Astrocyte (in vitro differentiated cells and primary cell): ENCODE measurements at regions not wholly inside any gene's neighbourhood (a gene's known extent, or its start where the extent isn't known, plus 50 kb on each side); places are given as distances from the start of the nearest gene placed in this dataset.

Experiments used
- DNase-seq: peaks from one replicate; pipeline ENCODE4 v3.0.0-alpha.2; 2010; ENCODE audit warnings: low read depth
- FAIRE-seq: peaks from 2 replicates; lab custom pipeline; 2011; peaks lifted over from hg19 to GRCh38; lab: Jason Lieb, UNC
- H2AFZ ChIP-seq: 2 replicates; pipeline ENCODE4 v1.6.0; 2012; ENCODE audit warnings: low read depth, low read length, inconsistent platforms
- H3K27ac ChIP-seq: 2 replicates; pipeline ENCODE4 v1.5.1; 2011; ENCODE audit warnings: low read depth, low read length, inconsistent platforms
- H3K27me3 ChIP-seq: 2 replicates; pipeline ENCODE4 v1.6.0; 2011; ENCODE audit warnings: low read length, inconsistent platforms; ENCODE audit not compliant: insufficient read depth
- H3K36me3 ChIP-seq: 2 replicates; pipeline ENCODE4 v1.5.1; 2011; ENCODE audit warnings: low read length, inconsistent platforms; ENCODE audit not compliant: insufficient read depth
- H3K4me1 ChIP-seq: 2 replicates; pipeline ENCODE4 v1.5.1; 2011; ENCODE audit warnings: low read length, inconsistent platforms; ENCODE audit not compliant: insufficient read depth
- H3K4me2 ChIP-seq: 2 replicates; pipeline ENCODE4 v1.6.0; 2012; ENCODE audit warnings: low read length, inconsistent platforms
- H3K4me3 ChIP-seq: 2 replicates; pipeline ENCODE4 v1.5.1; 2011; ENCODE audit warnings: low read depth, mild to moderate bottlenecking, low read length, inconsistent platforms; ENCODE audit not compliant: insufficient read depth
- H3K79me2 ChIP-seq: 2 replicates; pipeline ENCODE4 v1.6.0; 2012; ENCODE audit warnings: mild to moderate bottlenecking, low read length, inconsistent platforms; ENCODE audit not compliant: insufficient read depth
- H3K9ac ChIP-seq: 2 replicates; pipeline ENCODE4 v1.6.0; 2012; ENCODE audit warnings: mild to moderate bottlenecking, low read length, inconsistent platforms
- H3K9me3 ChIP-seq: 2 replicates; pipeline ENCODE4 v1.5.1; 2012; ENCODE audit warnings: low read depth, mild to moderate bottlenecking, low read length, inconsistent platforms; ENCODE audit not compliant: insufficient read depth
- H4K20me1 ChIP-seq: 2 replicates; pipeline ENCODE4 v1.6.0; 2012; ENCODE audit warnings: low read length, inconsistent platforms; ENCODE audit not compliant: insufficient read depth
- H3K27ac Mint-ChIP-seq: one replicate; pipeline ENCODE4 v1.8.0; 2021; ENCODE audit warnings: mild to moderate bottlenecking, mixed read lengths; ENCODE audit not compliant: unreplicated experiment
- H3K27me3 Mint-ChIP-seq: one replicate; pipeline ENCODE4 v1.8.0; 2021; ENCODE audit warnings: low read depth, mixed read lengths; ENCODE audit not compliant: unreplicated experiment
- H3K36me3 Mint-ChIP-seq: one replicate; pipeline ENCODE4 v1.8.0; 2021; ENCODE audit warnings: low read depth, mixed read lengths; ENCODE audit not compliant: unreplicated experiment
- H3K4me1 Mint-ChIP-seq: one replicate; pipeline ENCODE4 v1.8.0; 2021; ENCODE audit warnings: low read depth, mixed read lengths; ENCODE audit not compliant: unreplicated experiment
- H3K4me3 Mint-ChIP-seq: one replicate; pipeline ENCODE4 v1.8.0; 2021; ENCODE audit warnings: mild to moderate bottlenecking, moderate library complexity, mixed read lengths; ENCODE audit not compliant: unreplicated experiment
- H3K9me3 Mint-ChIP-seq: one replicate; pipeline ENCODE4 v1.8.0; 2021; ENCODE audit warnings: mild to moderate bottlenecking, mixed read lengths; ENCODE audit not compliant: unreplicated experiment
- EZH2 ChIP-seq: IDR thresholded peaks from 2 replicates; pipeline ENCODE4 v1.6.1; 2012; ENCODE audit warnings: mild to moderate bottlenecking, low read length, inconsistent platforms; ENCODE audit not compliant: insufficient read depth
- TF ChIP-seq, protein P1 (sequence below): IDR thresholded peaks from 2 replicates; pipeline ENCODE4 v1.5.1; 2011; ENCODE audit warnings: low read depth, mild to moderate bottlenecking, inconsistent platforms, low read length, moderate library complexity; ENCODE audit not compliant: insufficient read depth

DNA sequence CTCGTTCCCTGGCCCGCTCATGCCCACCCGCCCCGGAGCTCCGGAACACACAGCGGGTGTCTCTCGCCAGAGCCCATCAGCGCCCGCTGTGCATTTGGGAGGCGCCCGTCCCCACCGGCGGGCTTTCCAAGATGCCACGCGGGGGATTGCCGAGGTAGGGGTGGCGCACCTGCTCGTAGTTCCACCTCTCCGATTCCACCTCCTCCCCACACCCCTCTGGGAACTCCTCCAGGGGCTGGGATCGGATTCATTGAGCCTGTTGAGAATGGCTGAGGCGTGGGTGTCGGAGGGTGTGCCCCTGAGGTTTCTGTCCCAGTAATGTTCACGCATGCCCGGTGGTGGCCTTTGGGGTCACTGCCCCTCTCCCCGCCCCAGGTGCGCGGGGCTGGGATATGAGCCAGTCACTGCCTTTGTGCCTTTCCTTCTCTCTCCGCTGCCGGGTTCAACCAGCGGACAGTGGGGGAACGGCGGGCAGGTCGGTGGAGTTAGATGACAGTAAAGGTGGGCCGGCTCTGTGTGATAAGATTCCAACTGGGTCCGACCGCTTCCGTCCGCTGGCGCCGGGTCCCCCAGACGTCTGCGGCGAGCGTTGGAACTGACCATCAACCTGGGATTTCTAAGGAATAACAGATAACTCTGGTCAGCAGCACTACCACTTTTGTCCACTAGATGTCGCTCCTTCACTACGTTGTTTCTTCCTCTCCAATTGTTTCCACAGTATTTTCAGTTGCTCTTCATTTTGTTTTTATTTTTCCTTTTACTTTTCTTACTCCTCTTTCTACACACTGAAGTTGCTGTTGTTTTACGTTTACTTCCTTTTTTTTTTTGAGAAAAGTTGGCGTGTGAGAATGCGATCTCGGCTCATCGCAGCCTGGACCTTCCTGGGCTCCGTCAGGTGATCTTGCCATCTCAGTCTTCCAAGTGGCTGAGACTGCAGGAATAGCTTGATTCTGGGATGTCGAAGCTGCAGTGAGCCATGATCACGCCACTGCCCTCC is 178.1 kb upstream of the ALG10B start:
- Histone ChIP-seq H3K9ac (no peak overlapping the region), H2AFZ (peak overlapping the region; percentile 77), H3K4me2 (peak overlapping the region; percentile 78), H3K79me2 (no peaks in the 10 kb centered on the region), H3K27ac (no peak overlapping the region), H3K27me3 (no peaks in the 10 kb centered on the region), H4K20me1 (no peaks in the 10 kb centered on the region), H3K36me3 (no peaks in the 10 kb centered on the region), H3K9me3 (no peaks in the 10 kb centered on the region), H3K4me3 (peak overlapping the region; percentile 33), H3K4me1 (no peaks in the 10 kb centered on the region)
- DNase-seq: peak; percentile 31
- FAIRE-seq: no peak
- Mint-ChIP-seq H3K27ac (no peak overlapping the region), H3K27me3 (no peaks in the 10 kb centered on the region), H3K9me3 (peaks cover 2% of the 10 kb centered on the region), H3K36me3 (no peaks in the 10 kb centered on the region), H3K4me1 (no peaks in the 10 kb centered on the region), H3K4me3 (no peak overlapping the region)
- TF ChIP-seq EZH2: peak; percentile 53
- TF ChIP-seq, protein P1, sequence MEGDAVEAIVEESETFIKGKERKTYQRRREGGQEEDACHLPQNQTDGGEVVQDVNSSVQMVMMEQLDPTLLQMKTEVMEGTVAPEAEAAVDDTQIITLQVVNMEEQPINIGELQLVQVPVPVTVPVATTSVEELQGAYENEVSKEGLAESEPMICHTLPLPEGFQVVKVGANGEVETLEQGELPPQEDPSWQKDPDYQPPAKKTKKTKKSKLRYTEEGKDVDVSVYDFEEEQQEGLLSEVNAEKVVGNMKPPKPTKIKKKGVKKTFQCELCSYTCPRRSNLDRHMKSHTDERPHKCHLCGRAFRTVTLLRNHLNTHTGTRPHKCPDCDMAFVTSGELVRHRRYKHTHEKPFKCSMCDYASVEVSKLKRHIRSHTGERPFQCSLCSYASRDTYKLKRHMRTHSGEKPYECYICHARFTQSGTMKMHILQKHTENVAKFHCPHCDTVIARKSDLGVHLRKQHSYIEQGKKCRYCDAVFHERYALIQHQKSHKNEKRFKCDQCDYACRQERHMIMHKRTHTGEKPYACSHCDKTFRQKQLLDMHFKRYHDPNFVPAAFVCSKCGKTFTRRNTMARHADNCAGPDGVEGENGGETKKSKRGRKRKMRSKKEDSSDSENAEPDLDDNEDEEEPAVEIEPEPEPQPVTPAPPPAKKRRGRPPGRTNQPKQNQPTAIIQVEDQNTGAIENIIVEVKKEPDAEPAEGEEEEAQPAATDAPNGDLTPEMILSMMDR: peak; percentile 97

DNA sequence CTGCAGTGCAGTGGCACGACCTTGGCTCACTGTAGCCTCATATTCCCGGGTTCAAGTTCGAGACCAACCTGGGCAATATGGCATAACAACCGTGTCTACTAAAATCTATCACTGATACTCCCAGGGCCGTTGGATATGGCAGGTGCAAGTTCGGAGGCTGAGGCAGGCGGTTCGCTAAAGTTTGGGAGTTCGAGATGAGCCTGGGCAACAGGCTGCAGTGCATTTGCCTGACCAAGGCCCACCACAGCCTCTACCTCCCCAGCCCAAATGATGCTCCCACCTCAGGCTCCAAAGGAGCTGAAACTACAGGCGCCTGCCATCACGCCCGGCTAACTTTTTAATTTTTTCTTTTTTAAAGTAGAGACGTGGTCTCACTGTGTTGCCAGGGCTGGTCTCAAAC is 177.1 kb upstream of the ALG10B start:
- H3K27me3 Mint-ChIP-seq: no peaks in the 10 kb centered on the region
- FAIRE-seq (no peak), DNase-seq (no peak)
- Histone ChIP-seq H3K9me3 (no peaks in the 10 kb centered on the region), H2AFZ (no peak overlapping the region), H4K20me1 (no peaks in the 10 kb centered on the region), H3K4me1 (no peaks in the 10 kb centered on the region), H3K4me2 (no peak overlapping the region), H3K27ac (no peak overlapping the region), H3K27me3 (no peaks in the 10 kb centered on the region), H3K9ac (no peak overlapping the region), H3K4me3 (no peak overlapping the region), H3K79me2 (no peaks in the 10 kb centered on the region), H3K36me3 (no peaks in the 10 kb centered on the region)
- TF ChIP-seq EZH2: no peak
- TF ChIP-seq, protein P1: no peak
- no peak overlapping the region for H3K27ac Mint-ChIP-seq
- H3K4me1 Mint-ChIP-seq: no peaks in the 10 kb centered on the region
- H3K4me3 Mint-ChIP-seq: no peak overlapping the region
- H3K36me3 Mint-ChIP-seq: no peaks in the 10 kb centered on the region
- H3K9me3 Mint-ChIP-seq: peaks cover 2% of the 10 kb centered on the region

DNA sequence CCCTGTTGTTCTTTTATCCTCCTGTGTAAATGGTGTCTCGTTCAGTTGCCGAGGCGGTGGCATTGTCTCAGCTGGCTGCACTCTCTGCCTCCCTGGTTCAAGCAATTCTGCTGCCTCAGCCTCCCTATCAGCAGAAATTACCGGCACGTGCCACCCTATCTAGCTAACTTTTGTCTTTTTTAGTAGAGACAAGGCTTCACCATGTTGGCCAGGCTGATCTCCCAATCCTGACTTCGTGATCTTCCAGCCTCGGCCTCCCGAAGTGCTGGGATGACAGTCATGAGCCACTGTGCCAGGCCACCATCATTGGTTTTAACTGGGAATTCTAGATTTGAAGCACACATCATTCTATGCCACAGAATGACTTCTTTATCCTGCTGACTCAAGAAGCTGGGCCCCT is 175.3 kb upstream of the ALG10B start:
- TF ChIP-seq EZH2: no peak

More for the DNA sequence above, 175.3 kb upstream of the ALG10B start:
- Histone ChIP-seq H2AFZ (no peak overlapping the region), H3K4me1 (no peaks in the 10 kb centered on the region), H4K20me1 (no peaks in the 10 kb centered on the region), H3K4me2 (no peak overlapping the region), H3K79me2 (no peaks in the 10 kb centered on the region), H3K27me3 (no peaks in the 10 kb centered on the region), H3K36me3 (no peaks in the 10 kb centered on the region), H3K9ac (no peak overlapping the region), H3K27ac (no peak overlapping the region), H3K9me3 (no peaks in the 10 kb centered on the region), H3K4me3 (no peak overlapping the region)
- H3K27ac Mint-ChIP-seq: no peak overlapping the region
- H3K36me3 Mint-ChIP-seq: no peaks in the 10 kb centered on the region
- no peaks in the 10 kb centered on the region for H3K27me3 Mint-ChIP-seq
- H3K4me3 Mint-ChIP-seq: no peak overlapping the region
- no peaks in the 10 kb centered on the region for H3K4me1 Mint-ChIP-seq
- no peak for FAIRE-seq
- H3K9me3 Mint-ChIP-seq: peaks cover 2% of the 10 kb centered on the region
- no peak for DNase-seq
